SH-SY5Y (cell line): ENCODE measurements at regions not wholly inside any gene's neighbourhood (a gene's known extent, or its start where the extent isn't known, plus 50 kb on each side); places are given as distances from the start of the nearest gene placed in this dataset.

Experiments
- GATA2 ChIP-seq: IDR thresholded peaks from 2 replicates; pipeline ENCODE4 v1.6.1; 2011; ENCODE audit warnings: mild to moderate bottlenecking, low read depth, low read length
- GATA3 ChIP-seq: IDR thresholded peaks from 2 replicates; pipeline ENCODE4 v1.6.1; 2011; ENCODE audit warnings: low read depth, mild to moderate bottlenecking, low read length, moderate library complexity

DNA sequence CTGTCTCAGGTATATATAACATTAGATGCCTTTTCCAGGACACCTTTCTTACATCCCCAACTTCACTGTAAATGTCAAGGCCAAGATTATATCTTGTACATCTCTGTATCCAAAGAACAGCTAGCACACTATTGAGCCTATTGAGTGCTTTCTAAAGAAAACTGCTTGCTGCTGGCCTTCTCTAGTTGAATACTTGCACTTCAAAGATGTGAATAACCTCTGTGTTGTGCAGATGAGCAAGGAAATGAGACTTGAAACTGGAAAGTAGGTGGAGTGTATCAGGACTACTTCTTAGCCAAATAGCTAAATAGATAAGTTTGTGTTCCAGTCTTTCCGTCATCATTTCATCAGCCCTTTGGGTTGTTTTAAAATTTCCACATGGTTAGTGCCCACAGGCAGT, 704.4 kb upstream of the AMOT start:
- TF ChIP-seq GATA2 (no peak), GATA3 (no peak)
